OCI-LY1 (cell line): ENCODE measurements at regions not wholly inside any gene's neighbourhood (a gene's known extent, or its start where the extent isn't known, plus 50 kb on each side); places are given as distances from the start of the nearest gene placed in this dataset.

Source experiments
- H2AFZ ChIP-seq: fragments of 200-600 bp; sonication (generic), shearing (Covaris generic); 2 replicates; pipeline ENCODE4 v1.6.0; 2014; ENCODE audit warnings: antibody characterized with exemption, mild to moderate bottlenecking, low read length
- H3F3A ChIP-seq: fragments of 200-600 bp; sonication (generic), shearing (Covaris generic); 2 replicates; pipeline ENCODE4 v1.6.0; 2014; ENCODE audit warnings: mild to moderate bottlenecking, antibody characterized with exemption, low read length, moderate library complexity; ENCODE audit not compliant: insufficient read depth
- H3K27ac ChIP-seq: fragments of 200-600 bp; sonication (generic); 2 replicates; pipeline ENCODE4 v1.5.1; 2014; ENCODE audit warnings: low read length, mixed run types, mild to moderate bottlenecking, low read depth; ENCODE audit not compliant: poor library complexity, severe bottlenecking
- H3K27me3 ChIP-seq: fragments of 200-600 bp; sonication (generic); 2 replicates; pipeline ENCODE4 v1.6.0; 2014; ENCODE audit warnings: antibody characterized with exemption, mild to moderate bottlenecking, low read length, moderate library complexity; ENCODE audit not compliant: insufficient read depth
- H3K36me3 ChIP-seq: fragments of 200-600 bp; sonication (generic); 2 replicates; pipeline ENCODE4 v1.6.1; 2014; ENCODE audit warnings: mild to moderate bottlenecking, antibody characterized with exemption, low read length, moderate library complexity, mixed read lengths; ENCODE audit not compliant: insufficient read depth
- H3K4me1 ChIP-seq: fragments of 200-600 bp; sonication (generic); 2 replicates; pipeline ENCODE4 v1.5.1; 2014; ENCODE audit warnings: mild to moderate bottlenecking, low read length, moderate library complexity; ENCODE audit not compliant: insufficient read depth, severe bottlenecking
- H3K4me2 ChIP-seq: fragments of 200-600 bp; sonication (generic), shearing (Covaris generic); 2 replicates; pipeline ENCODE4 v1.6.1; 2014; ENCODE audit warnings: low read length
- H3K4me3 ChIP-seq: fragments of 200-600 bp; sonication (generic); 2 replicates; pipeline ENCODE4 v1.5.1; 2014; ENCODE audit warnings: low read length, low read depth, mild to moderate bottlenecking, mixed read lengths; ENCODE audit not compliant: poor library complexity, severe bottlenecking
- H3K79me2 ChIP-seq: fragments of 200-600 bp; shearing (Covaris generic); 2 replicates; pipeline ENCODE4 v1.6.1; 2016; ENCODE audit warnings: mixed run types, low read length, mixed read lengths; ENCODE audit not compliant: insufficient read depth
- H3K9ac ChIP-seq: fragments of 200-600 bp; sonication (generic), shearing (Covaris generic); 2 replicates; pipeline ENCODE4 v1.6.1; 2014; ENCODE audit warnings: mild to moderate bottlenecking, low read length, mixed read lengths
- H3K9me2 ChIP-seq: fragments of 200-600 bp; sonication (generic), shearing (Covaris generic); 2 replicates; pipeline ENCODE4 v1.6.1; 2014; ENCODE audit warnings: low read depth, mild to moderate bottlenecking, low read length, mixed read lengths
- H3K9me3 ChIP-seq: fragments of 200-600 bp; shearing (Covaris generic); 2 replicates; pipeline ENCODE4 v1.6.1; 2014; ENCODE audit warnings: low read length, mixed read lengths
- H4K20me1 ChIP-seq: fragments of 200-600 bp; sonication (generic), shearing (Covaris generic); 2 replicates; pipeline ENCODE4 v1.6.0; 2016; ENCODE audit warnings: mild to moderate bottlenecking, low read length; ENCODE audit not compliant: insufficient read depth
- CTCF ChIP-seq: fragments of 200-600 bp; sonication (generic), shearing (Covaris generic); IDR thresholded peaks from 2 replicates; pipeline ENCODE4 v1.5.1; 2017; ENCODE audit warnings: mild to moderate bottlenecking, antibody characterized with exemption, low read length, moderate library complexity, mixed read lengths
- EZH2 ChIP-seq: fragments of 200-600 bp; sonication (generic), shearing (Covaris generic); IDR thresholded peaks from 2 replicates; pipeline ENCODE4 v1.8.0; 2017; ENCODE audit warnings: borderline replicate concordance, mixed run types, mild to moderate bottlenecking, antibody characterized with exemption, low read length, moderate library complexity, mixed read lengths

- Histone ChIP-seq H3K4me3 (no peak overlapping the region), H4K20me1 (no peaks in the 10 kb centered on the region), H3K9me2 (no peaks in the 10 kb centered on the region), H3K27ac (no peak overlapping the region), H3K9me3 (no peaks in the 10 kb centered on the region), H3K4me2 (no peak overlapping the region), H3K9ac (no peak overlapping the region), H3K27me3 (no peaks in the 10 kb centered on the region), H3F3A (no peaks in the 10 kb centered on the region), H3K36me3 (no peaks in the 10 kb centered on the region), H2AFZ (no peak overlapping the region), H3K79me2 (no peaks in the 10 kb centered on the region), H3K4me1 (no peaks in the 10 kb centered on the region)
- TF ChIP-seq CTCF (no peak), EZH2 (no peak)
Measured at GRCh38 chr10:21337171-21337792, 188.2 kb downstream of the SKIDA1 start.

GRCh38 chr10:21336476-21337170 lies 188.9 kb downstream of the SKIDA1 start:
- Histone ChIP-seq H3K9ac (no peak overlapping the region), H3K4me1 (no peaks in the 10 kb centered on the region), H3K79me2 (no peaks in the 10 kb centered on the region), H3K4me3 (no peak overlapping the region), H3F3A (no peaks in the 10 kb centered on the region), H3K27me3 (no peaks in the 10 kb centered on the region), H4K20me1 (no peaks in the 10 kb centered on the region), H3K4me2 (no peak overlapping the region), H3K9me2 (no peaks in the 10 kb centered on the region), H3K36me3 (no peaks in the 10 kb centered on the region), H3K9me3 (no peaks in the 10 kb centered on the region), H2AFZ (no peak overlapping the region), H3K27ac (no peak overlapping the region)
- TF ChIP-seq EZH2 (no peak), CTCF (no peak)

- no peak overlapping the region for H3K9ac ChIP-seq
- H3K9me3 ChIP-seq, result no peaks in the 10 kb centered on the region
- H3K27me3 ChIP-seq, result no peaks in the 10 kb centered on the region
- H3K79me2 ChIP-seq, result no peaks in the 10 kb centered on the region
- H3K4me2 ChIP-seq, result no peak overlapping the region
- H2AFZ ChIP-seq, result no peak overlapping the region
- no peaks in the 10 kb centered on the region for H4K20me1 ChIP-seq
- H3K4me1 ChIP-seq, result no peaks in the 10 kb centered on the region
- H3F3A ChIP-seq, result no peaks in the 10 kb centered on the region
- H3K27ac ChIP-seq, result no peak overlapping the region
- no peaks in the 10 kb centered on the region for H3K9me2 ChIP-seq
- no peaks in the 10 kb centered on the region for H3K36me3 ChIP-seq
- TF ChIP-seq EZH2 (no peak), CTCF (no peak)
- H3K4me3 ChIP-seq, result no peak overlapping the region
Measured at GRCh38 chr10:21334891-21335696, 190.4 kb downstream of the SKIDA1 start.
